Keratinocyte (primary cell): ENCODE measurements at regions not wholly inside any gene's neighbourhood (a gene's known extent, or its start where the extent isn't known, plus 50 kb on each side); places are given as distances from the start of the nearest gene placed in this dataset.

ENCODE experiments used
- DNase-seq: peaks from one replicate; pipeline ENCODE4 v3.0.0-alpha.2; 2011; ENCODE audit warnings: low read depth, missing footprints, low spot score
- FAIRE-seq: peaks from 2 replicates; lab custom pipeline; 2011; peaks lifted over from hg19 to GRCh38; lab: Jason Lieb, UNC
- H2AFZ ChIP-seq: 2 replicates; pipeline ENCODE4 v1.6.0; 2012; ENCODE audit warnings: low read length, control low read depth, inconsistent platforms; ENCODE audit not compliant: control insufficient read depth
- H3K27ac ChIP-seq: 2 replicates; pipeline ENCODE4 v1.5.1; 2011; ENCODE audit warnings: low read length; ENCODE audit not compliant: control insufficient read depth, insufficient read depth
- H3K27me3 ChIP-seq: 3 replicates; pipeline ENCODE4 v1.6.0; 2011; ENCODE audit warnings: low read length; ENCODE audit not compliant: control insufficient read depth, insufficient read depth; ENCODE audit errors: extremely low read depth
- H3K36me3 ChIP-seq, 2 experiments: 2 replicates in 1 of 2; 3 replicates in 1 of 2; pipeline ENCODE4 v1.5.1; 2011; ENCODE audit warnings: low read length in 2 of 2, mild to moderate bottlenecking in 1 of 2; ENCODE audit not compliant: control insufficient read depth in 2 of 2, insufficient read depth in 2 of 2; ENCODE audit errors: extremely low read depth in 1 of 2
- H3K4me1 ChIP-seq: 3 replicates; pipeline ENCODE4 v1.5.1; 2011; ENCODE audit warnings: low read length; ENCODE audit not compliant: control insufficient read depth, insufficient read depth; ENCODE audit errors: extremely low read depth
- H3K4me2 ChIP-seq: 3 replicates; pipeline ENCODE4 v1.6.0; 2011; ENCODE audit warnings: low read depth, low read length; ENCODE audit not compliant: control insufficient read depth, insufficient read depth; ENCODE audit errors: extremely low read depth
- H3K4me3 ChIP-seq, 3 experiments: fragments of 200-600 bp in 1 of 3; sonication (generic) in 1 of 3; 2 replicates in 2 of 3; 3 replicates in 1 of 3; pipeline ENCODE4 v1.5.1; 2011 to 2016; ENCODE audit warnings: low read length in 3 of 3, mild to moderate bottlenecking in 3 of 3, control low read depth in 2 of 3, inconsistent platforms in 1 of 3, low read depth in 1 of 3, mixed read lengths in 1 of 3, mixed run types in 1 of 3, moderate library complexity in 1 of 3; ENCODE audit not compliant: control insufficient read depth in 2 of 3, insufficient read depth in 2 of 3; ENCODE audit errors: extremely low read depth in 1 of 3
- H3K79me2 ChIP-seq: 2 replicates; pipeline ENCODE4 v1.6.0; 2012; ENCODE audit warnings: low read length; ENCODE audit not compliant: control insufficient read depth, insufficient read depth
- H3K9ac ChIP-seq: 3 replicates; pipeline ENCODE4 v1.6.0; 2011; ENCODE audit warnings: low read length; ENCODE audit not compliant: control insufficient read depth, insufficient read depth; ENCODE audit errors: extremely low read depth
- H3K9me1 ChIP-seq: 3 replicates; pipeline ENCODE4 v1.6.0; 2011; ENCODE audit warnings: low read length; ENCODE audit not compliant: control insufficient read depth, insufficient read depth; ENCODE audit errors: extremely low read depth
- H3K9me3 ChIP-seq: 2 replicates; pipeline ENCODE4 v1.5.1; 2012; ENCODE audit warnings: low read depth, low read length; ENCODE audit not compliant: control insufficient read depth
- H4K20me1 ChIP-seq: 3 replicates; pipeline ENCODE4 v1.6.0; 2011; ENCODE audit warnings: low read length; ENCODE audit not compliant: control insufficient read depth, insufficient read depth; ENCODE audit errors: extremely low read depth
- EZH2 ChIP-seq: IDR thresholded peaks from one replicate; pipeline ENCODE4 v1.6.1; 2012; ENCODE audit warnings: inconsistent platforms, mild to moderate bottlenecking, low read length, moderate library complexity
- dilution Hi-C: fragments of 300-500 bp; cut with MboI; formaldehyde crosslinking; loops from one replicate; pipeline ENCODE4 v1.7.0; 2020; ENCODE audit warnings: low sequenced_read_pairs; ENCODE audit not compliant: extremely low pct_ligation_motif_present
- TF ChIP-seq, protein P1 (sequence below), 3 experiments: IDR thresholded peaks in 1 of 3; conservative IDR thresholded peaks in 1 of 3; optimal IDR thresholded peaks in 1 of 3; 2 replicates in 2 of 3; 3 replicates in 1 of 3; pipeline versions ENCODE3 to v1.5.1; 2011; ENCODE audit warnings: low read length in 3 of 3, mild to moderate bottlenecking in 3 of 3, moderate library complexity in 2 of 3, control low read depth in 1 of 3, inconsistent platforms in 1 of 3; ENCODE audit not compliant: insufficient read depth in 2 of 3; ENCODE audit errors: extremely low read depth in 1 of 3

DNA sequence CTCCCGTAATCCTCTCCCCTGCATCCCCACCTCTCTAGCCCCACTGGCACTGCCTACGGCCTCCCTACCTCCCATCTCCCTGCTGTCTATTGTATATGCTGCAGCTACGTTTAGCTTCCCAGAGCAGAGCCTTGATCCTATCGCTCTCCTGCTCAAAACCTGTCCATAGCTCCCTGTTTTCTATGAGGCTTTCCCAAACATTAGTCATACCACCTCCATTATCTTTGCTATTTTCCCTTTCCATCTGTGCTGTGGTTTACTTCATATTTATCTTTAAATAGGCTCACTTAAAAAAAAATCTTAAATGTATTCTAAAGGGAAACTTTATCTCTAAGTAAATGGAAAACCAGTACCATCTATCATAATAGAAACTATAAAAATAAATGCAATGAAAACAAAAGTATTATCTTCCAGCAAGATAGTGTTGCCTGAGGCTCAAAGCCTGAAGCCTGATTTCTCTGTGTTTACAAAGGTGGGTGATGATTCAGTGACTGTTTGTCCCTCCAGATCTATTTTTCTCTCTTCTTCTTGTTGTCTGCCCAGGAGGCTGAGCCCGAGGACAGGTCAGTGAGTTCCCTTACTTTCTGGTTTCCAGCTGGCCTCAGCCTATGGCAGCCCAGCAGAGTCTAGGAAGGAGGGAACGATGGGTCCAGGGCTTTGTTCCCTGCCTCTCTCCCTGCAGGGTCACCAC, 397.1 kb upstream of the CFAP20DC start:
- FAIRE-seq (peak; percentile 9), DNase-seq (no peak)
- no peak overlapping the region for H3K4me2 ChIP-seq
- H3K36me3 ChIP-seq, result no peaks in the 10 kb centered on the region
- no peaks in the 10 kb centered on the region for H3K9me1 ChIP-seq
- no peaks in the 10 kb centered on the region for H4K20me1 ChIP-seq
- TF ChIP-seq, protein P1, sequence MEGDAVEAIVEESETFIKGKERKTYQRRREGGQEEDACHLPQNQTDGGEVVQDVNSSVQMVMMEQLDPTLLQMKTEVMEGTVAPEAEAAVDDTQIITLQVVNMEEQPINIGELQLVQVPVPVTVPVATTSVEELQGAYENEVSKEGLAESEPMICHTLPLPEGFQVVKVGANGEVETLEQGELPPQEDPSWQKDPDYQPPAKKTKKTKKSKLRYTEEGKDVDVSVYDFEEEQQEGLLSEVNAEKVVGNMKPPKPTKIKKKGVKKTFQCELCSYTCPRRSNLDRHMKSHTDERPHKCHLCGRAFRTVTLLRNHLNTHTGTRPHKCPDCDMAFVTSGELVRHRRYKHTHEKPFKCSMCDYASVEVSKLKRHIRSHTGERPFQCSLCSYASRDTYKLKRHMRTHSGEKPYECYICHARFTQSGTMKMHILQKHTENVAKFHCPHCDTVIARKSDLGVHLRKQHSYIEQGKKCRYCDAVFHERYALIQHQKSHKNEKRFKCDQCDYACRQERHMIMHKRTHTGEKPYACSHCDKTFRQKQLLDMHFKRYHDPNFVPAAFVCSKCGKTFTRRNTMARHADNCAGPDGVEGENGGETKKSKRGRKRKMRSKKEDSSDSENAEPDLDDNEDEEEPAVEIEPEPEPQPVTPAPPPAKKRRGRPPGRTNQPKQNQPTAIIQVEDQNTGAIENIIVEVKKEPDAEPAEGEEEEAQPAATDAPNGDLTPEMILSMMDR (optimal IDR thresholded peaks at IDR 0.05 in 1 of 3, IDR thresholded peaks at IDR 0.05 in 1 of 3, conservative IDR thresholded peaks at IDR 0.05 in 1 of 3; ENCODE audit: extremely low read depth in 1 of 3, insufficient read depth in 2 of 3, low read length in 3 of 3), result no peak
- no peak for TF ChIP-seq EZH2
- dilution Hi-C loops, result no loop called here
- no peaks in the 10 kb centered on the region for H3K27me3 ChIP-seq
- H3K9ac ChIP-seq, result no peak overlapping the region
- no peak overlapping the region for H3K27ac ChIP-seq
- H3K9me3 ChIP-seq, result no peaks in the 10 kb centered on the region
- H3K4me1 ChIP-seq, result peaks cover 39% of the 10 kb centered on the region
- H3K4me3 ChIP-seq, result no peak overlapping the region
- no peak overlapping the region for H2AFZ ChIP-seq
- no peaks in the 10 kb centered on the region for H3K79me2 ChIP-seq

DNA sequence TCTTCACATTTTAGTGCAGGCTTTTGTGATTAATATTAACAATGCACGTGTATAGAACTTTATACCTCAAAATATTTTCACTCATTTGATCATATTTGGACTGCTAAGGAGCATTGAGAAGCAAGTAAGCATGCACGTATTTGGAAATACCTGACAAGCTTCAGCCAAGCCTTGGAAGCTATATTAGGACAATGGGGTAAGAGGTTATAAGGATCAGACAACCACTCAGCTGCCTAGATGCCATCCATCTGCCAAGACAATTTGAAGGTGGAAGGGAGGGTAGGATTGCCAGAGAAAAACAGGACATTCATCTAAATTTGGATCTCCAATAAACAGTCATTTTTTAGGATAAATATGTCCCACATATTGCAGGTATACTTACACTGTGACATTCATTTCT, 394.9 kb upstream of the CFAP20DC start:
- TF ChIP-seq, protein P1 (optimal IDR thresholded peaks at IDR 0.05 in 1 of 3, IDR thresholded peaks at IDR 0.05 in 1 of 3, conservative IDR thresholded peaks at IDR 0.05 in 1 of 3; ENCODE audit: extremely low read depth in 1 of 3, insufficient read depth in 2 of 3, low read length in 3 of 3), result no peak
- TF ChIP-seq EZH2, result no peak
- Histone ChIP-seq H3K9me3 (no peaks in the 10 kb centered on the region), H3K36me3 (no peaks in the 10 kb centered on the region), H2AFZ (no peak overlapping the region), H3K4me3 (no peak overlapping the region), H3K27me3 (no peaks in the 10 kb centered on the region), H4K20me1 (no peaks in the 10 kb centered on the region), H3K9ac (no peak overlapping the region), H3K9me1 (no peaks in the 10 kb centered on the region), H3K27ac (no peak overlapping the region), H3K4me2 (no peak overlapping the region), H3K79me2 (no peaks in the 10 kb centered on the region), H3K4me1 (peaks cover 16% of the 10 kb centered on the region)
- dilution Hi-C loops, result no loop called here
- FAIRE-seq (peak; percentile 5), DNase-seq (no peak)
